Stomach (tissue), 8 donors: ENCODE measurements at regions not wholly inside any gene's neighbourhood (a gene's known extent, or its start where the extent isn't known, plus 50 kb on each side); places are given as distances from the start of the nearest gene placed in this dataset.
A peak's percentile ranks its signal among the peaks of the same experiment; 100 is the strongest.

ENCODE experiments used
- DNase-seq, 2 donors: peaks; one replicate each; pipeline versions ENCODE4 v3.0.0 to v3.0.0-alpha.2; 2013 to 2019
- H3K27ac ChIP-seq, 5 donors: fragments of 200-600 bp in 4 of 5; sonication (generic) in 4 of 5; one replicate each; pipeline ENCODE4 v1.5.1; 2013 to 2019; ENCODE audit warnings: mild to moderate bottlenecking in 1 of 5, moderate library complexity in 1 of 5
- H3K27me3 ChIP-seq, 3 donors: fragments of 200-600 bp; sonication (generic); one replicate each; pipeline ENCODE4 v1.5.1; 2017 to 2019; ENCODE audit warnings: mixed run types in 1 of 3
- H3K36me3 ChIP-seq, 4 donors: fragments of 200-600 bp; sonication (generic); 1 replicate in 3 of 4; 2 replicates in 1 of 4; pipeline ENCODE4 v1.5.1; 2016 to 2019
- H3K4me1 ChIP-seq, 4 donors: fragments of 200-600 bp; sonication (generic); one replicate each; pipeline ENCODE4 v1.5.1; 2016 to 2019
- H3K4me3 ChIP-seq, 4 donors: fragments of 200-600 bp; sonication (generic) in 3 of 4; one replicate each; pipeline ENCODE4 v1.5.1; 2016 to 2019; ENCODE audit warnings: mild to moderate bottlenecking in 1 of 4
- H3K9me3 ChIP-seq, 4 donors: fragments of 200-600 bp; sonication (generic); one replicate each; pipeline ENCODE4 v1.5.1; 2016 to 2019
- CTCF ChIP-seq, 7 experiments: fragments of 450-650 bp in 4 of 7; fragments of 200-600 bp in 3 of 7; sonication (generic) in 3 of 7; IDR thresholded peaks; one replicate each; pipeline ENCODE4 v1.5.1; 2016 to 2019; ENCODE audit warnings: antibody characterized with exemption in 7 of 7, control low read depth in 2 of 7, mild to moderate bottlenecking in 1 of 7
- EP300 ChIP-seq: sonication (generic); formaldehyde crosslinking; IDR thresholded peaks from one replicate; pipeline ENCODE4 v1.6.1; 2017; ENCODE audit warnings: antibody characterized with exemption
- POLR2A ChIP-seq, 4 donors: fragments of 450-650 bp; IDR thresholded peaks; one replicate each; pipeline ENCODE4 v1.6.1; 2016; ENCODE audit warnings: antibody characterized with exemption in 4 of 4, control low read depth in 2 of 4, mild to moderate bottlenecking in 1 of 4, moderate library complexity in 1 of 4
- POLR2AphosphoS5 ChIP-seq, 3 donors: sonication (generic); formaldehyde crosslinking; IDR thresholded peaks; one replicate each; pipeline ENCODE4 v1.6.1; 2016; ENCODE audit warnings: antibody characterized with exemption in 3 of 3
- WGBS, 5 donors: extraction: QIAGEN DNeasy Blood & Tissue Kit in 3 of 5; methylation state at CpG; one replicate each; pipeline versions ENCODE4 v1.1.5 to v1.1.7; 2013 to 2018; 5-methylcytosine and 5-hydroxymethylcytosine counted together
- intact Hi-C: fragments of 100-400 bp; cut with DNase I; formaldehyde crosslinking; loops from one replicate; pipeline ENCODE4 v1.15.1; 2023; ENCODE audit warnings: low total_unique reads
- donor health status: healthy with polysubstance abuse.
- donor health status: Bipolar disorder and iron deficiency.
- donor health status: healthy.

- no peaks in the 10 kb centered on the region for H3K9me3 ChIP-seq
- TF ChIP-seq POLR2A (IDR thresholded peaks at IDR 0.05) = no peak
- no peak for TF ChIP-seq POLR2AphosphoS5 (IDR thresholded peaks at IDR 0.05)
- no peak for TF ChIP-seq CTCF (IDR thresholded peaks at IDR 0.05)
- no peak for TF ChIP-seq EP300
- intact Hi-C loops = no loop called here
- H3K27me3 ChIP-seq = no peaks in the 10 kb centered on the region
- H3K36me3 ChIP-seq = no peaks in the 10 kb centered on the region
- no peak overlapping the region for H3K27ac ChIP-seq
- 65 to 75% (median 68%) methylated on average over 4 of the region's 4 CpGs for WGBS, 5 donors
- DNase-seq = no peak
- H3K4me3 ChIP-seq = no peak overlapping the region
- H3K4me1 ChIP-seq = no peaks in the 10 kb centered on the region
Observed at GRCh38 chr9:118993965-118994364, 375.3 kb downstream of the BRINP1 start.

- TF ChIP-seq POLR2A (IDR thresholded peaks at IDR 0.05) (no peak), CTCF (IDR thresholded peaks at IDR 0.05) (no peak), POLR2AphosphoS5 (IDR thresholded peaks at IDR 0.05) (no peak), EP300 (no peak)
- H3K36me3 ChIP-seq = no peaks in the 10 kb centered on the region
Observed at GRCh38 chr9:119002491-119002890, 366.7 kb downstream of the BRINP1 start.

GRCh38 chr9:119003201-119003611 is 366.0 kb downstream of the BRINP1 start:
- DNase-seq = no peak
- Histone ChIP-seq H3K27me3 (no peaks in the 10 kb centered on the region), H3K4me3 (no peak overlapping the region), H3K9me3 (no peaks in the 10 kb centered on the region), H3K27ac (peak overlapping the region in 2 of 5 donors; percentile 11 to 41), H3K36me3 (no peaks in the 10 kb centered on the region), H3K4me1 (peaks cover 0 to 7% (median 0%) of the 10 kb centered on the region in 4 donors)
- TF ChIP-seq POLR2A (IDR thresholded peaks at IDR 0.05) (no peak), POLR2AphosphoS5 (IDR thresholded peaks at IDR 0.05) (peak in 1 of 3 donors; percentile 24)
- intact Hi-C loops = no loop called here

More at GRCh38 chr9:119002491-119002890, 366.7 kb downstream of the BRINP1 start:
- no peaks in the 10 kb centered on the region for H3K27me3 ChIP-seq
- DNase-seq = no peak
- peaks cover 0 to 7% (median 0%) of the 10 kb centered on the region in 4 donors for H3K4me1 ChIP-seq
- H3K4me3 ChIP-seq = no peak overlapping the region
- intact Hi-C loops = no loop called here
- WGBS, 5 donors = 86 to 96% (median 92%) methylated on average over 5 of the region's 5 CpGs
- H3K27ac ChIP-seq = no peak overlapping the region
- no peaks in the 10 kb centered on the region for H3K9me3 ChIP-seq

- TF ChIP-seq CTCF (IDR thresholded peaks at IDR 0.05) (no peak), EP300 (no peak), POLR2AphosphoS5 (IDR thresholded peaks at IDR 0.05) (no peak), POLR2A (IDR thresholded peaks at IDR 0.05) (no peak)
- Histone ChIP-seq H3K36me3 (no peaks in the 10 kb centered on the region), H3K4me1 (peaks cover 0 to 7% (median 0%) of the 10 kb centered on the region in 4 donors), H3K9me3 (no peaks in the 10 kb centered on the region), H3K27ac (peak overlapping the region in 4 of 5 donors; percentile 32 to 71 (median 52)), H3K4me3 (no peak overlapping the region), H3K27me3 (no peaks in the 10 kb centered on the region)
- WGBS, 5 donors = 63 to 76% (median 70%) methylated on average over 2 of the region's 2 CpGs
- no peak for DNase-seq
- intact Hi-C loops = no loop called here
Observed at GRCh38 chr9:119003882-119004617, 365.2 kb downstream of the BRINP1 start.

GRCh38 chr9:119004618-119004990 is 364.6 kb downstream of the BRINP1 start:
- H3K4me1 ChIP-seq = peaks cover 0 to 11% (median 0%) of the 10 kb centered on the region in 4 donors
- H3K4me3 ChIP-seq = no peak overlapping the region
- no peaks in the 10 kb centered on the region for H3K9me3 ChIP-seq
- no peaks in the 10 kb centered on the region for H3K36me3 ChIP-seq
- peak in 1 of 2 donors; percentile 43 for DNase-seq
- 30 to 47% (median 42%) methylated on average over 2 of the region's 2 CpGs for WGBS, 5 donors
- intact Hi-C loops = no loop called here
- TF ChIP-seq EP300 (peak; percentile 53), CTCF (IDR thresholded peaks at IDR 0.05) (no peak), POLR2A (IDR thresholded peaks at IDR 0.05) (no peak), POLR2AphosphoS5 (IDR thresholded peaks at IDR 0.05) (peak; percentile 21 to 73 (median 27))
- H3K27me3 ChIP-seq = no peaks in the 10 kb centered on the region
- H3K27ac ChIP-seq = peak overlapping the region in 4 of 5 donors; percentile 32 to 71 (median 54)
